PC-9 (cell line): ENCODE measurements at regions not wholly inside any gene's neighbourhood (a gene's known extent, or its start where the extent isn't known, plus 50 kb on each side); places are given as distances from the start of the nearest gene placed in this dataset.

Experiments
- EZH2 ChIP-seq: fragments of 200-600 bp; sonication (generic); IDR thresholded peaks from 2 replicates; pipeline ENCODE4 v1.8.0; 2017; ENCODE audit warnings: antibody characterized with exemption, low read depth
- TF ChIP-seq, protein P1 (sequence below): fragments of 200-600 bp; sonication (generic); conservative IDR thresholded peaks from 2 replicates; pipeline ENCODE4 v1.6.1; 2017; ENCODE audit warnings: mixed run types, antibody characterized with exemption, mild to moderate bottlenecking, moderate library complexity

- TF ChIP-seq, protein P1, sequence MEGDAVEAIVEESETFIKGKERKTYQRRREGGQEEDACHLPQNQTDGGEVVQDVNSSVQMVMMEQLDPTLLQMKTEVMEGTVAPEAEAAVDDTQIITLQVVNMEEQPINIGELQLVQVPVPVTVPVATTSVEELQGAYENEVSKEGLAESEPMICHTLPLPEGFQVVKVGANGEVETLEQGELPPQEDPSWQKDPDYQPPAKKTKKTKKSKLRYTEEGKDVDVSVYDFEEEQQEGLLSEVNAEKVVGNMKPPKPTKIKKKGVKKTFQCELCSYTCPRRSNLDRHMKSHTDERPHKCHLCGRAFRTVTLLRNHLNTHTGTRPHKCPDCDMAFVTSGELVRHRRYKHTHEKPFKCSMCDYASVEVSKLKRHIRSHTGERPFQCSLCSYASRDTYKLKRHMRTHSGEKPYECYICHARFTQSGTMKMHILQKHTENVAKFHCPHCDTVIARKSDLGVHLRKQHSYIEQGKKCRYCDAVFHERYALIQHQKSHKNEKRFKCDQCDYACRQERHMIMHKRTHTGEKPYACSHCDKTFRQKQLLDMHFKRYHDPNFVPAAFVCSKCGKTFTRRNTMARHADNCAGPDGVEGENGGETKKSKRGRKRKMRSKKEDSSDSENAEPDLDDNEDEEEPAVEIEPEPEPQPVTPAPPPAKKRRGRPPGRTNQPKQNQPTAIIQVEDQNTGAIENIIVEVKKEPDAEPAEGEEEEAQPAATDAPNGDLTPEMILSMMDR: no peak
- TF ChIP-seq EZH2: no peak
Observed at GRCh38 chr21:29430576-29430975, 131.9 kb downstream of the BACH1 start.
